Left forelimb (tissue), 1 donor: ENCODE measurements at regions not wholly inside any gene's neighbourhood (a gene's known extent, or its start where the extent isn't known, plus 50 kb on each side); places are given as distances from the start of the nearest gene placed in this dataset.
"Not testable (repeated sequence)": the region's sequence is repeated elsewhere in the genome, so short reads cannot be mapped to it uniquely, and the experiment has no call there.

ENCODE experiments used
- DNase-seq: peaks from one replicate; pipeline ENCODE4 v3.0.0-alpha.2; 2018; ENCODE audit warnings: low spot score

DNA sequence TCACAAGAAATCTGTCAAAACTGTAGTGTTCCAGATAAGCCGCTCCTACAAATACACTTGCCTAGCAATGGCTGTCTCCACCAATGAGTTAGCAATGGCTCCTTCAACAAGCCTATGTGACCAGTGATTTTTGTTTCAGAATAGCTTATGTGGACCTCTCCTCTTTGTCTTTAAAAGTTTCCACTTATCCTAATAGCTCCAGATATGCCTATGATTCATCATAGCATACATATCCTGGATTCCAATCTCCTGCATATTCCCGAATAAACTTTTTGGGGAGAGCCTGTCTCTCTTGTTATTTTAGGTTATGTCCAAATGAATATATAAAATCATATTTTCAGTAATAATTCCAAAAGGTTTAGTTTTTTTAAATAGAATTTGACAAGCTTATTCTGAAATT is 510.6 kb downstream of the ARL4A start:
- no peak for DNase-seq

GRCh38 chr7:13198727-13199126 is 511.3 kb downstream of the ARL4A start:
- DNase-seq: no peak

GRCh38 chr7:13201628-13202027 is 514.2 kb downstream of the ARL4A start:
- no peak for DNase-seq

- DNase-seq: no peak
Measured at GRCh38 chr7:13217768-13218167, 530.3 kb downstream of the ARL4A start.

- DNase-seq: no peak
Measured at GRCh38 chr7:13225068-13225467, 537.6 kb downstream of the ARL4A start.

GRCh38 chr7:13226385-13226784 is 539.0 kb downstream of the ARL4A start:
- no peak for DNase-seq

DNA sequence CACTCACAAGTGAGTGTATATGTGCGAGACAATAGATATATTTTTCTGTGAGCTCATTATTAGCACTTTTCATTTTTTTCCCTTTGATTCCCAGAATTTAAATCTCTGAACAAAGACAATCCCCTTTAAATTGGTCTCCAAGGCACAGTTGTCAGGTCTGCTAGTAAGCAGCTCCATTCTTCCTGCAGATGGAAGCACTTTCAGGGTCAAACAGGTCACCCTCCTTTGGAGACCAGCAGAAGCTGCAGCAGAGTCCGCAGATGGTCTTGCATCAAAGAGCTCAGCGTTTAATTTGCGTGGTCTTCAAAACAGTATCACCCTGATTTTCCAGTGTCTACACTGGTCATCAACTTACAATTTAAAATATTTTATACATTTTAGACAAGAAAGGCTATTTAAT is 543.8 kb downstream of the ARL4A start:
- no peak for DNase-seq

- no peak for DNase-seq
Measured at GRCh38 chr7:13235436-13235835, 548.0 kb downstream of the ARL4A start.

- DNase-seq: no peak
Measured at GRCh38 chr7:13236026-13236425, 548.6 kb downstream of the ARL4A start.

- no peak for DNase-seq
Measured at GRCh38 chr7:13240349-13240748, 552.9 kb downstream of the ARL4A start.

DNA sequence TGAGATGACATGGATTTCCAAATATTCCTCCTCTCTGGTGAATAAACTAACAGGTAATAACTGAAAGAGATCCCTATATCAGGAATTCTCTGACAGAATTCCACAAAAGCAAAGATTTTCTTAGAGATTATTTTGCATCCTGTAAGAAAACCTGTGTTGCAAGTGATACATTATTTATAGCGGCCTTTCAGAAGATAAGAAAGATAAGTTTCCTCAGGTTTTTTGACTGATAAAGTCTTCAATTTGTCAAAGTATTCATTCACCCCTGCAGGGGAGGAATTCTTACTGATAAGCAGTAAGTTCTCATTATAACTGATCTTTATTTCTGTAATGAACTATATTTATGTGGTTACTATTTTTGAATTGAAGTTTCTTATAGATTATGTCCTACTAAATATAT is 554.0 kb downstream of the ARL4A start:
- no peak for DNase-seq

- DNase-seq: no peak
Measured at GRCh38 chr7:13257661-13258060, 570.2 kb downstream of the ARL4A start.

GRCh38 chr7:13258386-13258785 is 571.0 kb downstream of the ARL4A start:
- no peak for DNase-seq

DNA sequence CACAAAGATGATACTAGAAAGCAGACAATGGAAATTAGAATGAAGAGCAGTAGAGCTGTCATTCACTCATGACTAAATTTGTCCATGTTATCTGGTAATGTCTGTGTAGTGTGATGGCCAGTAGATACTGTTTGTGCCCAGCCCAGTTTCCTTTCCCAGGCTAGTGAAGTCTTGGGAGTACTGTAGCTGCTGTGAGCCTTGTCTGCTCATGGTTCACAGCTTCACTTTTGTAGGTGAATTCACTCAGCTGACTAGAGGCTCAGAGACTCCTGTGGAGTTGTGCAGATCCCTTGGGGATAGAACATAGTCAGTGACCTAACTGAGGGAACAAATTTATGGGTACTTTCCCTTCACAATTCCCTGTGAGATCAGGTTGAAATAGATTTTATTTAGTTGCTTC is 572.5 kb downstream of the ARL4A start:
- DNase-seq: no peak

DNA sequence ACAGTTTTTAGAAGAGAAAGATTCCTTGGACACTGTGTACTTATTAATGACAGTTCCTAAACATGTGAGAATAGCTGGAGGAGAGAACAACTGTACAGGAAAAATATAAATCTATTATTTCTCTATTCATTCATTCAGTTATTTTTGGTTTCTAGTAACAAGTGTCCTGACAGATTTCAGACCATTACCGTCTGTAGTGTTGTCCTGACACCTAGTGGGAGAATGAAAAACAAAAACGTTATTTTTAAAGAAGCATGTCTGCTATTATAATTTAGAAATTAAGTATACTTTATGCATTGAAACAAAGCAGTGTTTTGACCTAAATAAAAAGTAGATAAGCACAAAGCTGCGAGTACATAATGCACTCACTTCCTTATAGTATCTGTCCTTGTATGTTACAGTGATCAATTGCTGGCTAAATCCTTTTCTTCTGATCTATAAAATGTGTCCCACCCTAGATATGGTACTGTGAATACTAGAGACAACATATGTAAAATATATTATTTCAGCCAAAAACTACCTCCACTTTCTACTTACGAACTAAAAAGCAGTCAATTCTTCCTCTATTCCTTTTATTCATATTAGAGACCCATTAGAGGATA is 575.6 kb downstream of the ARL4A start:
- DNase-seq: no peak

DNA sequence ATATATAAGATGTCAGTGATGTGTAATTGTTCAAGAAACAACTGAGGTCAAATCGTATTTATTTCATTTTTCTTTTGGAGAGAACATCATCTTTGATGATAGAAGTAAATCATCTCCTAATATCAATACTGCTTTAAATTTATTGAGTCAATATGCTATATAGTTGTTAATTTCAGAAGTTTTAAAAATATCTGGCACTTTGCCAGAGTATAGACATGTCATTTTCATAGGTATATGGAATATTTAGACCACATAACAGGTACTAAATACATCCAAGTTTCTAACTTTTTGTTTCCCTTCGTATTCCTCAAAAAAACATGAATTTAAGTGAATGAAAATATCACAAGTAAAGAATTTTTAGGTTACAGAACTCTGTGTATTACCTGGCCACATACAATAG is 577.8 kb downstream of the ARL4A start:
- no peak for DNase-seq

GRCh38 chr7:13274205-13274604 is 586.8 kb downstream of the ARL4A start:
- DNase-seq: not testable (repeated sequence)

- DNase-seq: no peak
Measured at GRCh38 chr7:13276977-13277376, 589.5 kb downstream of the ARL4A start.

- DNase-seq: no peak
Measured at GRCh38 chr7:13278020-13278419, 590.6 kb downstream of the ARL4A start.

DNA sequence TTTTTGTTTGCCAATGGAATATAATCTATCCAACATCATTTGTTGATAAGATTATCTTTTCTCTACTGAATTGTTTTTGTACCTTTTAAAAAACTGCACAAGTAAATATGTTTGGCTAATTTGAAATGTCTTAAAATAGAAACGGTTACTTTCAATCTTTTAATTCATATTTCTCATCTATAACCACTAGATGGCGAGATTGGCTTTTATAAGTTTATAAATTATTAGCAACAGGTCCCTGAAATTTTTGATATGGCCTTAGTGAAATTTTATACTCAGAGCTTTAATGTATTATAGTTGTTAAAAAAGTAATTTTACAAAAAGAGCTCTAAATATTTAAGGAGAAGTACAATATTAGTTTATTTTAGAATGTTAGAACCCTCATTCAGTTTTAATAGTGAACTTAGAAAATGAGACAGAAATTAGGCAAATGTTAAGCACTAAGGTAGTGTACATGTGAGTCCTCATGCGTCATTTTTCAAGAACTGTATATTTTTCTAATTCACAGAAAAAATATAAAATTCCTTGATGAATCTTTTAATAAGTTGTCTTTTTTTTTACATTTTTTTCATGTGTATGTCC is 592.5 kb downstream of the ARL4A start:
- no peak for DNase-seq

DNA sequence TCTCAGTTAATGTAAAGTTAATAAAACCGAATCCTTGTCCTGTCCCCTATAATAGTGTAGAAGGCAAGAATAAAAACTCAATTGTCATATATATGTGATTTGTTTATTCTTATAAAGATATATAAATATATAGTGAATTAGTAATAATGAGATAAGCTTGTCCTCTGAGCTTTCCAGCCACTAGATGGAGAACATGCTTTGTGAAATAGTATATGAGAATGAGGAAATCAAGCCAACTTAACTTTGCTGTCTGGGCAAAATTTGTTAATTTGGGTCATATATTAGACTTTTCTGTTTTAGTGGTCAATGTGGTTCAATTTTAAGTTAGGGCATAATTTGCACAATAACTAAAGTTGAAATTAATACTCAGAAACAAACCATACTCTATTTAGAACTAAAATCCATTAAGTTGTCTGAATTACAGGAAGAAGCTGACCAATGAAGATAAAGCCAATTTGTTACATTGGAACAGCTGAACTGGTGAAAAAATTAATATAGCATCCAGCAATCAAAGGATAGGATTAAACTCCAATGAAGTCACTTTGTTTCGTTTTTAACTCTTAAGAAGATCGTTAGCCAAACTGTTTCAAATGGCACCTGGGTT is 595.0 kb downstream of the ARL4A start:
- no peak for DNase-seq

DNA sequence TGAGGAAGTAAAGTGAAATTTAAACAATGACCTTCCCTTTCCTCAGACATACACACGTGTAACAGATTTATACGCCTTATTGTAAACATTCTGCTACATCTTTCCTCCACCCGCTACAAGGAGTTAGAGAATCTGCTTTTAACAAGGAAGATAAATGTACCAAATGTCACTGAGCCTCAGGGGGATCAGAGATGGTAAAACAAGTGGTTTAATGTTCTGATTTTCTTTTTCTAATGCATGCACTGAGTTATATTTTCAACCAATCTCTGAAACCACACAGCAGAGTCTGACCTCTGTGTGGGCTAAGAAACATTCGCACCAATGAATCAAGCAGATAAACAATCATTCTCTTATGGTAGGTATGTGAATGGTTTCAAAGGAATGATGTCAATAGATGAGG is 599.5 kb downstream of the ARL4A start:
- DNase-seq: no peak

DNA sequence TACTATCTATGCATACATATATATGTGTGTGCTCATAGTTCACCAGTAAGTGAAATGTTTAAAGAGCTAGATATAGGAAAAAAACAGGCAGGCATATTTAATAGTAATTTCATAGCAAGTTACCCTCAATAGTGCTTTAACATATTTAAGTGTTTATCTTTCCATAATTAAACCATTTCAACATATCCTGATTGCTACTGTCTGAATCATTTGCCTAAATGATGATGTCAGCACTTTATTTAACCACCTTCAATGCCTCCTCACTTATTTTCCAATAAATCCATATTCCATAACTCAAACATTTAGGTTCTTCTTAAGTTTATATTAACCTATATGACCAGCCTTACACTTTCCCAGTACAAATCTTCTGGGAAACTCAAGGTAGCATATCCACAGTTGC is 601.1 kb downstream of the ARL4A start:
- DNase-seq: no peak

DNA sequence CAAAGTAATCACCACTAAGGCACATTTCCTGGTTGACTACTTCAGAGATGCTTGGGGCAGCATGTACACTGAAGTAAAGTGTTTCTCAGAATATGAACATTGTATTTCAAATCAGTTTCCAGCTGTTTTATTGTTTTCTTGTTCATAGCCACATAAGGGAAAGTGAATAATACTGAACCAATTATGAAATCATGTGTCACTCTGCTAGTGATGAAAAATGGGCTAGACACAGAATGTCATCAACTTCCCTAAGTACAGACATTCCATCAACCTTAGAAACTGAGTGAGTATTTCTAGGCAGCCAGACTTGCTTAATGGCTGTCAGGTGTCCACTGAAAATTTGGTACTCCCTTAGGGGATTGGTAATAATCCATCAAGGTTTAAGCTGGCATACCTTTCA is 603.5 kb downstream of the ARL4A start:
- DNase-seq: no peak
